K562 (cell line): ENCODE measurements at regions not wholly inside any gene's neighbourhood (a gene's known extent, or its start where the extent isn't known, plus 50 kb on each side); places are given as distances from the start of the nearest gene placed in this dataset.
A peak's percentile ranks its signal among the peaks of the same experiment; 100 is the strongest.

ENCODE experiments used
- ATAC-seq: fragments of 200-7000 bp; cut with Tn5 transposase; 3 replicates; pipeline ENCODE4 v1.9.1; 2020; ENCODE audit warnings: moderate library complexity
- BruUV-seq: library from RNA; stranded (reverse); fragments of 400-500 nt; replicated peaks from 2 replicates; lab custom pipeline; 2021; lab: Mats Ljungman, UMichigan
- CTCF ChIA-PET: fragments of 300-600 bp; formaldehyde crosslinking; extraction: SDS; loops from one replicate; lab custom pipeline; 2021; ENCODE audit warnings: low intra/inter-chr PET ratio; lab: Yijun Ruan, JAX
- POLR2A ChIA-PET: fragments of 300-600, 350-650 bp; sonication (Branson Sonifier 250); formaldehyde crosslinking; extraction: SDS; loops from one replicate; lab custom pipeline; 2021; ENCODE audit warnings: antibody characterized with exemption, inconsistent platforms; lab: Yijun Ruan, JAX
- DNase-seq, 4 experiments: peaks; one replicate each; pipeline versions ENCODE4 v3.0.0 to v3.0.0-alpha.2; 2011 to 2018; ENCODE audit warnings: low spot score in 3 of 4, mixed read lengths in 3 of 4; ENCODE audit errors: extremely low read depth in 1 of 4
- FAIRE-seq: peaks from 2 replicates; lab custom pipeline; 2011; peaks lifted over from hg19 to GRCh38; lab: Jason Lieb, UNC
- H2AFZ ChIP-seq: 2 replicates; pipeline ENCODE4 v1.6.0; 2011; ENCODE audit warnings: low read depth, low read length, control low read depth, inconsistent platforms
- H3K27ac ChIP-seq: fragments of 200-600 bp; 3 replicates; pipeline ENCODE4 v1.8.0; 2011; ENCODE audit warnings: low read depth, mild to moderate bottlenecking, control low read depth, inconsistent platforms, low read length, moderate library complexity, mixed read lengths; ENCODE audit errors: extremely low read depth
- H3K27me3 ChIP-seq, 2 experiments: fragments of 300-600 bp in 1 of 2; 2 replicates in 1 of 2; 3 replicates in 1 of 2; pipeline versions ENCODE4 v1.6.0 to v1.8.0; 2011; ENCODE audit warnings: inconsistent platforms in 2 of 2, low read length in 2 of 2, mild to moderate bottlenecking in 1 of 2, mixed read lengths in 1 of 2, moderate library complexity in 1 of 2; ENCODE audit not compliant: control insufficient read depth in 2 of 2, insufficient read depth in 2 of 2
- H3K36me3 ChIP-seq: fragments of 300-600 bp; 3 replicates; pipeline ENCODE4 v1.8.0; 2011; ENCODE audit warnings: mild to moderate bottlenecking, low read length, inconsistent platforms; ENCODE audit not compliant: control insufficient read depth, insufficient read depth
- H3K4me1 ChIP-seq, 2 experiments: fragments of 200-600 bp in 1 of 2; replicated peaks in 1 of 2; 2 replicates in 1 of 2; 3 replicates in 1 of 2; pipeline versions ENCODE4 v1.5.1 to v1.8.0; 2011; ENCODE audit warnings: inconsistent platforms in 2 of 2, low read length in 2 of 2, mild to moderate bottlenecking in 1 of 2, mixed read lengths in 1 of 2, moderate library complexity in 1 of 2; ENCODE audit not compliant: control insufficient read depth in 2 of 2, insufficient read depth in 2 of 2
- H3K4me2 ChIP-seq: 2 replicates; pipeline ENCODE4 v1.6.1; 2011; ENCODE audit warnings: low read length, control low read depth, inconsistent platforms, mixed read lengths; ENCODE audit not compliant: insufficient read depth
- H3K4me3 ChIP-seq: fragments of 200-600 bp; sonication (generic), shearing (Covaris generic); 2 replicates; pipeline ENCODE4 v1.5.1; 2016; ENCODE audit warnings: control low read depth, inconsistent platforms
- H3K79me2 ChIP-seq: fragments of 200-600 bp; 3 replicates; pipeline ENCODE4 v1.8.0; 2011; ENCODE audit warnings: low read length, inconsistent platforms; ENCODE audit not compliant: control insufficient read depth, insufficient read depth
- H3K9ac ChIP-seq, 2 experiments: 2 replicates each; pipeline versions ENCODE4 v1.6.0 to v1.6.1; 2011; ENCODE audit warnings: low read depth in 2 of 2, low read length in 2 of 2, control low read depth in 1 of 2, inconsistent platforms in 1 of 2, mild to moderate bottlenecking in 1 of 2, mixed read lengths in 1 of 2; ENCODE audit not compliant: insufficient read depth in 1 of 2
- H3K9me1 ChIP-seq: one replicate; pipeline ENCODE4 v1.6.0; 2011; ENCODE audit warnings: inconsistent platforms, mild to moderate bottlenecking, low read length, moderate library complexity; ENCODE audit not compliant: control insufficient read depth, insufficient read depth
- H3K9me3 ChIP-seq: replicated peaks from 2 replicates; pipeline ENCODE4 v1.5.1; 2011; ENCODE audit warnings: low read depth, low read length, inconsistent platforms; ENCODE audit not compliant: control insufficient read depth, insufficient read depth
- H4K20me1 ChIP-seq: replicated peaks from 2 replicates; pipeline ENCODE4 v1.6.1; 2011; ENCODE audit warnings: low read length, inconsistent platforms, mixed read lengths; ENCODE audit not compliant: control insufficient read depth, insufficient read depth
- CREM ChIP-seq: IDR thresholded peaks from 2 replicates; pipeline ENCODE4 v1.6.1; 2014; ENCODE audit warnings: antibody characterized with exemption, low read depth
- NCOA1 ChIP-seq: fragments of 450-650 bp; IDR thresholded peaks from 2 replicates; pipeline ENCODE4 v1.6.1; 2016; ENCODE audit warnings: low read depth
- VEZF1 ChIP-seq: fragments of 200-800 bp; sonication (Bioruptor generic); IDR thresholded peaks from 2 replicates; pipeline ENCODE4 v1.6.1; 2017; ENCODE audit warnings: missing genetic modification characterization, missing compliant biosample characterization
- ZBED1 ChIP-seq: IDR thresholded peaks from 2 replicates; pipeline ENCODE4 v1.6.1; 2014
- ZBTB17 ChIP-seq: fragments of 450-650 bp; formaldehyde crosslinking; IDR thresholded peaks from 2 replicates; pipeline ENCODE4 v1.4.0; 2020; ENCODE audit warnings: mild to moderate bottlenecking
- ZNF76 ChIP-seq: fragments of 250-450 bp; sonication (Bioruptor Pico); IDR thresholded peaks from 2 replicates; pipeline ENCODE4 v1.4.0; 2020; ENCODE audit warnings: mild to moderate bottlenecking, moderate library complexity, borderline replicate concordance
- WGBS: fragments of 100-300 bp; shearing (Covaris generic); methylation state at CpG from one replicate; pipeline ENCODE4 v1.1.6; 2016; ENCODE audit warnings: low coverage, mixed read lengths; ENCODE audit not compliant: insufficient coverage; ENCODE audit errors: missing lambda C conversion rate; 5-methylcytosine and 5-hydroxymethylcytosine counted together
- in situ Hi-C: fragments of 300-500 bp; cut with MboI; formaldehyde crosslinking; loops from 4 replicates; pipeline ENCODE4 v1.15.0; 2018; ENCODE audit warnings: inconsistent platforms, mixed read lengths
- intact Hi-C: fragments of 100-400 bp; cut with micrococcal nuclease; formaldehyde crosslinking; loops from 2 replicates; pipeline ENCODE4 v1.14.2; 2022

GRCh38 chr1:30110846-30111245 lies 612.5 kb downstream of the MATN1 start (continued):
- TF ChIP-seq ZBED1: no peak
- TF ChIP-seq VEZF1 (CRISPR knock-in tag): 0 out of 2 replicates have a peak, but pooled peaks have one; percentile 7
- no peak for TF ChIP-seq NCOA1
- TF ChIP-seq, all 486 proteins: peak for 2

- no peak overlapping the region for H3K27ac ChIP-seq
- TF ChIP-seq ZNF76 (CRISPR knock-in tag) (no peak), ZBTB17 (no peak), CREM (peak; percentile 35; the same call in 1 of the 2 replicates)
- H3K27me3 ChIP-seq: peaks cover 20 to 31% of the 10 kb centered on the region in 2 experiments; a peak in 4 of 5 replicates
- intact Hi-C loops: loop anchor here (5.0 to 10.0 kb wide), 3 partner anchors 122 to 875 kb away; partner anchors contain the start of genes MECR and PTPRU
- no peak overlapping the region for H3K4me2 ChIP-seq
- FAIRE-seq (no peak), ATAC-seq (no peak), DNase-seq (no peak)
- no peaks in the 10 kb centered on the region for H3K9me3 ChIP-seq
- 3% methylated on average over 10 of the region's 10 CpGs for WGBS
- peaks cover 5% of the 10 kb centered on the region; the same call in 1 of the 2 replicates for H4K20me1 ChIP-seq
- H2AFZ ChIP-seq: no peak overlapping the region
- no peaks in the 10 kb centered on the region; a peak in 1 of 5 replicates for H3K4me1 ChIP-seq
- no peaks in the 10 kb centered on the region for H3K9me1 ChIP-seq
- ChIA-PET POLR2A (no interaction called here), CTCF (no interaction called here)
- H3K36me3 ChIP-seq: no peaks in the 10 kb centered on the region
- H3K79me2 ChIP-seq: no peaks in the 10 kb centered on the region
- in situ Hi-C loops: loop anchor here (10.0 kb wide), 1 partner anchor 875 kb away; the partner anchor contains the start of genes MECR and PTPRU
- no peak overlapping the region for H3K9ac ChIP-seq
- no peak overlapping the region for H3K4me3 ChIP-seq
- no TSS peak for BruUV-seq
Measured at GRCh38 chr1:30109853-30110252, 613.5 kb downstream of the MATN1 start.
